ENCODE measurements at regions not wholly inside any gene's neighbourhood (a gene's known extent, or its start where the extent isn't known, plus 50 kb on each side); places are given as distances from the start of the nearest gene placed in this dataset.

DNA sequence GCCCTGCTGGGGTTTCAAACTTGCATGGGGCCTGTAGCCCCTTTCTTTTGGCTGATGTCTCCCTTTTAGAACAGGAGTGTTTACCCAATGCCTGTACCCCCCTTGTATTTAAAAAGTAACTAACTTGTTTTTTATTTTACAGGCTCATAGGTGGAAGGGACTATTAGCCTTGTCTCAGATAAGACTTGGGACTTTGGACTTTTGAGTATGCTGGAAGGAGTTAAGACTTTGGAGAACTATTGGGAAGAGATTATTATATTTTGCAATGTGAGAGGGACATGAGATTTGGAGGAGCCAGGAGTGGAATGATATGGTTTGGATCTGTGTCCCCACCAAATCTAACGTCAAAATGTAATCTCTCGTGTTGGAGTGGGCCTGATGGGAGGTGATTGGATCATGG lies 314.9 kb upstream of the SP8 start:
- TF ChIP-seq, protein P1, sequence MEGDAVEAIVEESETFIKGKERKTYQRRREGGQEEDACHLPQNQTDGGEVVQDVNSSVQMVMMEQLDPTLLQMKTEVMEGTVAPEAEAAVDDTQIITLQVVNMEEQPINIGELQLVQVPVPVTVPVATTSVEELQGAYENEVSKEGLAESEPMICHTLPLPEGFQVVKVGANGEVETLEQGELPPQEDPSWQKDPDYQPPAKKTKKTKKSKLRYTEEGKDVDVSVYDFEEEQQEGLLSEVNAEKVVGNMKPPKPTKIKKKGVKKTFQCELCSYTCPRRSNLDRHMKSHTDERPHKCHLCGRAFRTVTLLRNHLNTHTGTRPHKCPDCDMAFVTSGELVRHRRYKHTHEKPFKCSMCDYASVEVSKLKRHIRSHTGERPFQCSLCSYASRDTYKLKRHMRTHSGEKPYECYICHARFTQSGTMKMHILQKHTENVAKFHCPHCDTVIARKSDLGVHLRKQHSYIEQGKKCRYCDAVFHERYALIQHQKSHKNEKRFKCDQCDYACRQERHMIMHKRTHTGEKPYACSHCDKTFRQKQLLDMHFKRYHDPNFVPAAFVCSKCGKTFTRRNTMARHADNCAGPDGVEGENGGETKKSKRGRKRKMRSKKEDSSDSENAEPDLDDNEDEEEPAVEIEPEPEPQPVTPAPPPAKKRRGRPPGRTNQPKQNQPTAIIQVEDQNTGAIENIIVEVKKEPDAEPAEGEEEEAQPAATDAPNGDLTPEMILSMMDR (IDR thresholded peaks at IDR 0.05) = no peak
- TF ChIP-seq POLR2A (IDR thresholded peaks at IDR 0.05) (no peak), POLR2AphosphoS5 (IDR thresholded peaks at IDR 0.05) (no peak)

Measured in sigmoid colon (tissue), 4 donors.